Panc1 (cell line): ENCODE measurements at regions not wholly inside any gene's neighbourhood (a gene's known extent, or its start where the extent isn't known, plus 50 kb on each side); places are given as distances from the start of the nearest gene placed in this dataset.

ENCODE experiments used
- POLR2AphosphoS5 ChIP-seq: IDR thresholded peaks from 2 replicates; pipeline ENCODE4 v1.6.1; 2012; ENCODE audit warnings: mild to moderate bottlenecking, low read depth, low read length, moderate library complexity
- SIN3A ChIP-seq: IDR thresholded peaks from 2 replicates; pipeline ENCODE4 v1.6.1; 2012; ENCODE audit warnings: low read depth, mild to moderate bottlenecking, low read length, moderate library complexity, borderline replicate concordance; ENCODE audit not compliant: insufficient read depth
- TCF7L2 ChIP-seq: IDR thresholded peaks from 2 replicates; pipeline ENCODE4 v1.6.1; 2011; ENCODE audit warnings: mild to moderate bottlenecking, low read depth, low read length, inconsistent platforms
- TF ChIP-seq, protein P1 (sequence below): fragments of 450-650 bp; IDR thresholded peaks from 2 replicates; pipeline ENCODE4 v1.5.1; 2017; ENCODE audit warnings: mild to moderate bottlenecking
- TF ChIP-seq, protein P2 (sequence below), 2 experiments: IDR thresholded peaks; 2 replicates each; pipeline ENCODE4 v1.6.1; 2011 to 2012; ENCODE audit warnings: low read depth in 2 of 2, control low read depth in 1 of 2, low read length in 1 of 2, mild to moderate bottlenecking in 1 of 2, moderate library complexity in 1 of 2; ENCODE audit not compliant: insufficient read depth in 1 of 2

GRCh38 chr5:2576823-2577222 is 174.7 kb downstream of the IRX2 start:
- TF ChIP-seq, protein P1, sequence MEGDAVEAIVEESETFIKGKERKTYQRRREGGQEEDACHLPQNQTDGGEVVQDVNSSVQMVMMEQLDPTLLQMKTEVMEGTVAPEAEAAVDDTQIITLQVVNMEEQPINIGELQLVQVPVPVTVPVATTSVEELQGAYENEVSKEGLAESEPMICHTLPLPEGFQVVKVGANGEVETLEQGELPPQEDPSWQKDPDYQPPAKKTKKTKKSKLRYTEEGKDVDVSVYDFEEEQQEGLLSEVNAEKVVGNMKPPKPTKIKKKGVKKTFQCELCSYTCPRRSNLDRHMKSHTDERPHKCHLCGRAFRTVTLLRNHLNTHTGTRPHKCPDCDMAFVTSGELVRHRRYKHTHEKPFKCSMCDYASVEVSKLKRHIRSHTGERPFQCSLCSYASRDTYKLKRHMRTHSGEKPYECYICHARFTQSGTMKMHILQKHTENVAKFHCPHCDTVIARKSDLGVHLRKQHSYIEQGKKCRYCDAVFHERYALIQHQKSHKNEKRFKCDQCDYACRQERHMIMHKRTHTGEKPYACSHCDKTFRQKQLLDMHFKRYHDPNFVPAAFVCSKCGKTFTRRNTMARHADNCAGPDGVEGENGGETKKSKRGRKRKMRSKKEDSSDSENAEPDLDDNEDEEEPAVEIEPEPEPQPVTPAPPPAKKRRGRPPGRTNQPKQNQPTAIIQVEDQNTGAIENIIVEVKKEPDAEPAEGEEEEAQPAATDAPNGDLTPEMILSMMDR = no peak
- no peak for TF ChIP-seq POLR2AphosphoS5
- no peak for TF ChIP-seq TCF7L2
- TF ChIP-seq, protein P2, sequence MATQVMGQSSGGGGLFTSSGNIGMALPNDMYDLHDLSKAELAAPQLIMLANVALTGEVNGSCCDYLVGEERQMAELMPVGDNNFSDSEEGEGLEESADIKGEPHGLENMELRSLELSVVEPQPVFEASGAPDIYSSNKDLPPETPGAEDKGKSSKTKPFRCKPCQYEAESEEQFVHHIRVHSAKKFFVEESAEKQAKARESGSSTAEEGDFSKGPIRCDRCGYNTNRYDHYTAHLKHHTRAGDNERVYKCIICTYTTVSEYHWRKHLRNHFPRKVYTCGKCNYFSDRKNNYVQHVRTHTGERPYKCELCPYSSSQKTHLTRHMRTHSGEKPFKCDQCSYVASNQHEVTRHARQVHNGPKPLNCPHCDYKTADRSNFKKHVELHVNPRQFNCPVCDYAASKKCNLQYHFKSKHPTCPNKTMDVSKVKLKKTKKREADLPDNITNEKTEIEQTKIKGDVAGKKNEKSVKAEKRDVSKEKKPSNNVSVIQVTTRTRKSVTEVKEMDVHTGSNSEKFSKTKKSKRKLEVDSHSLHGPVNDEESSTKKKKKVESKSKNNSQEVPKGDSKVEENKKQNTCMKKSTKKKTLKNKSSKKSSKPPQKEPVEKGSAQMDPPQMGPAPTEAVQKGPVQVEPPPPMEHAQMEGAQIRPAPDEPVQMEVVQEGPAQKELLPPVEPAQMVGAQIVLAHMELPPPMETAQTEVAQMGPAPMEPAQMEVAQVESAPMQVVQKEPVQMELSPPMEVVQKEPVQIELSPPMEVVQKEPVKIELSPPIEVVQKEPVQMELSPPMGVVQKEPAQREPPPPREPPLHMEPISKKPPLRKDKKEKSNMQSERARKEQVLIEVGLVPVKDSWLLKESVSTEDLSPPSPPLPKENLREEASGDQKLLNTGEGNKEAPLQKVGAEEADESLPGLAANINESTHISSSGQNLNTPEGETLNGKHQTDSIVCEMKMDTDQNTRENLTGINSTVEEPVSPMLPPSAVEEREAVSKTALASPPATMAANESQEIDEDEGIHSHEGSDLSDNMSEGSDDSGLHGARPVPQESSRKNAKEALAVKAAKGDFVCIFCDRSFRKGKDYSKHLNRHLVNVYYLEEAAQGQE (IDR thresholded peaks at IDR 0.05; ENCODE audit: insufficient read depth in 1 of 2, low read depth in 2 of 2, low read length in 1 of 2) = no peak
- no peak for TF ChIP-seq SIN3A
